HG03378 (cell line): ENCODE measurements at regions not wholly inside any gene's neighbourhood (a gene's known extent, or its start where the extent isn't known, plus 50 kb on each side); places are given as distances from the start of the nearest gene placed in this dataset.

ENCODE experiments used
- ATAC-seq: cut with Tn5 transposase; IDR thresholded peaks from one replicate; pipeline ENCODE4 v1.9.1; 2021; ENCODE audit warnings: mild to moderate bottlenecking, moderate library complexity; ENCODE audit not compliant: unreplicated experiment

DNA sequence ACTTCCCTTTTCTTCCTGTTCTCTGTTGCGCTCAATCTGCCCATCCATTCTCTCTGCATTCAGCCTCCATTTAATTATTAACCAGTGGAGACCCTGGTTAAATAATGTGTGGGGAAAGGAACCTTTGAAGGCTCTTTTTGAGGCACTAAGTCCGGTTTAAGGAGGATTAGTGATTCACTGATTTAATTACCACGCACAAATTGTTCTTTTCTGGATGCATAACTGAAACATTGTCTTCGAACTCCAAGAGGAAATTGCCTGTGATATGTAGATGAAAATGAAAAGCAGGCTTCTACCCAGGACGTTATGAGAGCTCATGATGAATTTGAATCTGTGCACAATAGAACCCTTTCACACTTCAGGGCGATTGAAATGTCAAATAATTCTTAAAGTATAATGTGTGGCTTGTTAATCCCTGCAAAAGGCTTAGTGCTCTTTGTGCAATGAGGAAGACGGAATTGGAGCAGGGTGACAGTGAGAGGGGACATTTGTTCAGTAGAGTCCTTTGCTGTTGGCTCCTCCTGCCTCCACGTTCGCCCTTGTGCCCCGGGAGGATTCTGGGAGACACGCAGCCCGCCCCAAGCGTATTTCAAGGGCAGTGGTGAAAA lies 51.1 kb upstream of the ZNF236 start:
- ATAC-seq: no peak

DNA sequence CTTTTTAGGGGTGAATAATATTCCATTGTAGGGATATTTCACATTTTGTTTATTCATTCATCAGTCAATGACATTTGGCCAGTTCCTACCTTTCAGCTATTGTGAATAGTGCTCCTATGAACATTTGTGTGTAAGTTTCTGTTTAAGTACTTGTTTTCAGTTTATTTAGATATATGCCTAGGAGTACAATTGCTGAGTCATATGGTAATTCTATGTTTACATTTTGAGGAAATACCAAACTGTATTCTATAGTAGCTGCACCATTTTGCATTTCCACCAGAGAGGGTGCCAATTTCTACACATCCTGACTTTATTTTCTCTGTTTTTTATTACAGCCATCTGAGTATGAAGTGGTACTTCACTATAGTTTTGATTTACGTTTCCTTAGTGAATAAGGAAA lies 54.4 kb upstream of the ZNF236 start:
- ATAC-seq: no peak

DNA sequence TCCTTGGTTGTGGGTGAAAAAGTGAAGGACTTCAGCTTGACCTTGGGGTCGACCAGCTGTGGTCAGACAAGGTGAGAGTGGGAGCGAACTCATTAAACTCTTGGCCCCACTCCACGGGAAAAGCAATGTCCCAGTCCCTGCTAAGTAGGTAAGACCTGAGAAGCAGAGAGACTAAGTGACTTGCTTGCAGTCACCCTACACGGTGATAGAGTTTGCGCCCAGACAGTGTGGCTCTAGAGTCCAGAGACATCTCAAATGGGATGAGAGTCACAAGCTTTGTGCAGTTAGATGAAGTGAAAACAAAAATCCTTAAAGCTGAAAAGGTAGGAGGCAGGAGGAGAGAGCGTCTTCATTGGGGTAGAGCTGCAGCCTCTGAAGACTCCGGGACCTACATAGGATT lies 55.9 kb upstream of the ZNF236 start:
- no peak for ATAC-seq

DNA sequence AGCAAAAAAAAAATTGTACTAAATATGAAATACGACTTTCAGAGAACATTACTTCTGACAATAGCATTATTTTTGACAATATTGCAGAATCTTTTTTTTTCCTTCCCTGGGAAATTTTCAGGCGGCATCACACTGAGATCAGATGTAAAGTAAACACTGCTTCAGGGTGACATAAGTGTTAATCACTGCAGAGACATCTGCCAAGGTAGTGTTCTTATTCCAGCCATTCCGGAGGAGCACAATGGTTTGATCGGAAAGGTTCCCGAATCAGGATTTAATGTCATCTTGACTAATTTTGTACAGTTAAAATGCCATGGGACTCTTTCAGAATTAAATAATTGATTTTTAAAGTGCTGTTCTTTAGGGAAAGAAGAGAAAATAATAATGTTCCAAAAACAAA lies 56.7 kb upstream of the ZNF236 start:
- no peak for ATAC-seq

DNA sequence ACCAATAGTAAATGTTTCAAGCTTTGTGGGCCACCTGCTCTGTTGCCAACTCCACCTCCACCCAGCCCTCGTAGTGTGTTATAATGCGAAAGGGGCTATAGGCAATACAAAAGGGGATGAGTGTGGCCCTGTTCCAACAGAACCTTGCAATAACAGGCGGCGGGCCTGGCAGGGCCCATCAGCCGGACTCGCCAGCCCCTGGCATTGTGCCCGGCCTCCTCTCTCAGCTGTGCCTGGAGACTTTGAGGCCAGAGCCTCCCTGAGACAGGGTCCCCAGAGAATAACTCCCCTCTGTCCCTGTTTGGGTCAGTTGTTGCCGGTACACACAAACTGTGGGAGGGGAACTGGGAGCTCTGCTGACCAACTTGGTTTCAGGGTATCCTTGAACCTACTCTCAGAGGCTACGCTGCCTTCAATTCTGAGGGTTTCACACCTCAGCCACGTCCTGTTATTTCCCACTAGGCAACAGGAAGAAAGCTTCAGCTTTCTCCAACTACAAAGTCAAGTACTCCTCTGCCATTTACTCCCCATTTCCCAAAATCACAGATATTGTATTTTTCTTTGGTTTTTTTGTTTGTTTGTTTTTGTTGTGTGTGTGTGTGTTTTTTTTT lies 58.0 kb upstream of the ZNF236 start:
- ATAC-seq: no peak

DNA sequence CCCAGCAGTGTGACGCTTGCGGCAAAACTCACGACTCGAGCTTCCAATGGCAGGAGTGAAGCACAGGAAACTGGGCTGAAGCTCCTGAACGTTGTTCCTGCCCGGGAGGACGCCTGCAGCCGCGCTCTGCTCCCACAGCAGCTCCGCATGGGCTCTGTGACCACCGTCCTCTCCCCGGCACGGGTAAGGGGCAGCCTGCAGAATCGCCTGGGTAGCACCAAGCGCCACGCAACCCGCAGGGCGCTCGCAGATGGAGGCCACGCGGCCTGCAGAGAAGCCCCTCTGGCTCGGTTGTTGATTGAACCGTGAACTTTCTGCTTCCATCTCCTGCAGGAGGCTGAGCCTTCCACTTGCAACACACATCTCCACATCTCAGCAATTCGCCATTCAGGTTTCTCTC lies 63.3 kb upstream of the ZNF236 start:
- ATAC-seq: no peak

DNA sequence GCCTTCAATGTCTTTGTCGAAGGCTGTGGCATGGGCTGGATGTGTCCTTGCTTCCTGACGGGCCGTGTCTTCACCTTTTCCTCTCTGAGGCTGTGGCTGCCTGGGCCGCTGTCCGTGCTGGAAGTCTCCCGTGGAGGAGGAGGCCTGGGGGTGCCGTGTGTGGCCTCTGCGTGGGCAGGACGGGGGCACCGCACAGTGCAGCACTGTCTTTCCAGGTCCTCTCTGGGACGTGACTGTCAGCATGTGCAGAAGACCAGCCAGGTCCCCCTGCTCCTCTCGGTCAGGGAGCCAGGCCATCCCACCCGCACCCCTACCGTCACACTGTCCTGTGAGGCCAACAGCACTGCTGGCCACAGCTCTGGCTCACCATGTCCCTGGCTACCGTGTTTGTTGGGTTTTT lies 64.4 kb upstream of the ZNF236 start:
- no peak for ATAC-seq

DNA sequence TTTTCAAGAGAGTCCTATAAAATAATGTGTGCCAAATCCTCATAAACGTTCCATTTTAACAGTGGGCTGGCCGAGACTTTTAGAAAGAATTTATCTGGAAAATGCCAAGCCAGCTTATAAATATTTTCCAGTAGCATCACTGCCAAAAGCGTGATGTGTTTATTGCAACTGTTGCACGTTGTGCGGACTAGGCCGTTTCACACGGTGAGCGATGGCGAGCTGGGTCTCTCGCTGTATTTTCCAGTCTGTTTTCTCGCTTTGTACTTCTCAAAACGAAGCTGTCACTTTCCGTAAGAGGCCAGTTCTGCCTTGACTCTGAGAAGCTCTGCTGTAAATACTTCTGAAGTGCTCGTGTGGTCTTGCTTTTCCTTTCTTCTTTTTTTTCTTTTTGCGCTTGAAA lies 65.0 kb upstream of the ZNF236 start:
- ATAC-seq: no peak

DNA sequence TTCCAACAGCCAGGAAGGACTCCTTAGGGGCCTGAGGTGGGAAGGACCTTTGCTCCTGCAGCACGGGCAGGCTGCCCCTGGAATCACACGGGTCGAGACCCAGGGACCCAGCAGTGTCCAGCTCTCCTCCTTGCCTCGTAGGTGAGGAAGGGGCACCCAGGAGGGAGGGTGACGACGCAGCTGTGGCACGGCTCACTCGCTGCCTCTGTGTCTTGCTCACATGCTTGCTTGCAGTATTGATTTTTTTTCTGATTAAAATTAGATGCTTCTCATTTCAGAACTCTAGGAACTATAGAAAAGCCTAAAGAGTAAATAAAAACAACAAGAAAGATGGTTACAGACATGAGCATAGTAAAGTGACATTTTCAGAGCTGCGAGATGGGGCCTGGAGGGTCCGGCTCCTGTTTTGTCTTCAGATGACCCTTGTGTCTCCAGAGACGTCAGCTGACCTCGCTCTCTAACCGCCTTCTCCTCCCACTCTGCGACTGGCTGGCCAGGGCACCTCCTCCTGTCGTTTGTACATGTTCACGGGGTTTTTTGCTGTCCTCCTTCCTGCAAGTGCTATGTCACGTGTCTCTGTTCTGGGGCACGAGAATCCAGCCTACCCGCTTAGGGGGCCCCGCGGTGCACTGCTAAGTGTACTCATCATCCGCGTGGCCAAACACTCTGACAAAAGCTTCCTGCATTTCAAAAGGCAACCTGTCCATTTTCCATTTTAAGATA lies 65.7 kb upstream of the ZNF236 start:
- no peak for ATAC-seq

DNA sequence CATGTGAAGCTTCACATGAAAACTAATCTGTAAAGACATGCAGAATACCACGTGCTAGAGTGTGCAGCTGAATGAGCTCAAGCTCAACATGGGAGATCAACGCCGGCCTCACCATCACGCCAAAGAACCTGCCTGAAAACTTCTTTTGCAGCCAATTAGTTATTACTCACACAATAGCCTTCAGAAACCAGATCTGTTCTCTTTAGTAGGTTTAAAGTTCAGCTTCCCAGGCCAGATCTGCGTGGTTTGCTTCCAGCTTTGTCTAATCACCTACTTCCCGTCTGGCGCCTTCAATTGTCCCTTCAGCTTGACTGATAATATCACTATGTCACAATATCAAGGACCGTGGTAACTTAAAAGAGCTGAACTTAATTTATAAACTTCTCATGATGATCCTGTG lies 68.0 kb upstream of the ZNF236 start:
- ATAC-seq: no peak

DNA sequence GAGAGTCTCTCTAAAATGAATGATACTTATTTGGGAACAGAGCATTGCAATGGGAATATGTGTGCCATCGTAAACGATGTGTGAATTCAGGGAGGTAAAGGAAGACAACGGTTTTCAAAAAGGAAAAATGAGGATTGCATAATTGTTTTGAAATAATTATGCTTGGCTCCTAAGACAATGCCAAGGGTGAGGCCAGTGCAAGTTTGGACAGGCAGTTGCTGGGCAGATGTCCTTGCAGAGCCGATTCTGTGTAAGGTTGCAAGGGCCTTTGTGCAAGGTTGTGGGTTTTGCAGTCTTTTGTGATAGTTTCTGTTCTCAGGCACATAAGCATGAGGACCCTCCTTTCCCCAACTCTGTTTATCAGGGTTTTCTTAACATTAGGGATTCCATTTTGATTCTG lies 70.0 kb upstream of the ZNF236 start:
- no peak for ATAC-seq

DNA sequence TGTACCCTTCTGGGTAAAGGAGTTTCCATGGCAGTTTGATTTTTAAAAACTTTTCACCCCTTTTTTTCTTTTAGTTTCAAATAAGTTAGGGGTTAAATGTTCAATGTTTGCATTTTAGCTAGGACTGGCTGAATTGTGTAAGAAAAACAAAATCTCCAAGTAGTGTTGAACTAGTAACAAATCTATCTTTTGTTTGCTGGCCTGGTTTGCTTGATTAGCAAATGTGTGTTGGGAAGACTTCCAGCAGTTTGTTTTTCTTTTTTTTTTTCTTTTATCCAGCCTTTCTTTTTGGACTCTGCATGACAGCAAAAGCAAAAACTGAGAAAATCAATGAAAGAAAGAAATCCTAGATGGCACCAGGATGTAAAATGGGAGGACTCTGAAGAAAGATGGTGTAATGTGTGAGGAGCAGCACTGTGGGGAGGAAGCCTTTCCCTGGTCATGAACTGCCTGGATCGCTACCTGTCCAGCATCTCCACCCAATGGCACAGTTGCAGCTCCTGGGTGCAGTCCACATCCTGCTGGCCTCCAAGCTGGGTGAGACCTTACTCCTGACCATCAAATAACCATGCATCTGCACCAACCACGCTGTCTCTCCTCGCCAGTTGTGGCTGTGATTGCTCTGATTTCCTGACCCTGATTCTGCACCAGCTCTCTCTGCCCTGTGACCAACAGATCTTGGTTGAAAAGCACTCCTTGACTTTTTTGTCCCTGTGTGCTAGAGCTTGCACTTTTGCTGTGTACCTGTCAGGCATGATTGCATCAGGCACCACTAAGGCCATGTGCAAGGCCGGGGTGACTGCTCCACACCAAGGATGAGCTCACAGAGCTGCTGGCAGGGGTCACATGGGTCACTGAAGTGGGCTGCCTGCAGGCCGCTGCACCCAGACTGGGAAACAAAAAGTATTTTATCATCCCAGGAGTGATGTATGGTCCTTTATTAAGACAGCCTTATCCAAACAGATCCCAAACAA lies 71.2 kb upstream of the ZNF236 start:
- ATAC-seq: no peak

DNA sequence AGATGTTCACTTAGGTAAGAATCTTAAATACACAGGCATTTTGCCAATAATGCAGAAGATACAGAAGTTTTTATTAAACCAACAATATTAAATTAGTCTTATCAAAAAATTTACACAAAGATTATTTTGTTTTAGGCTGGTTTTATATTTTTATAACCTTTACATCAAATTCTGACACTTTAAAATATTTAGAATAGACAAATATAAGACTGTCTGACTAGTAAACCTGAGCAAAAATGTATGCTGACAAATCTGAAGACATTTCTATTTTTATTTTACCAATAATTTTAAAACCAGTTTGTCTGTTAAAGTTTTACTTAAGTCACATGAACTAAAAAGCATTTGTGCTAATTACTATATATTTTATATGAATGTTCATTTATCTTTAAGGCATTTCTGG lies 72.1 kb upstream of the ZNF236 start:
- ATAC-seq: no peak

DNA sequence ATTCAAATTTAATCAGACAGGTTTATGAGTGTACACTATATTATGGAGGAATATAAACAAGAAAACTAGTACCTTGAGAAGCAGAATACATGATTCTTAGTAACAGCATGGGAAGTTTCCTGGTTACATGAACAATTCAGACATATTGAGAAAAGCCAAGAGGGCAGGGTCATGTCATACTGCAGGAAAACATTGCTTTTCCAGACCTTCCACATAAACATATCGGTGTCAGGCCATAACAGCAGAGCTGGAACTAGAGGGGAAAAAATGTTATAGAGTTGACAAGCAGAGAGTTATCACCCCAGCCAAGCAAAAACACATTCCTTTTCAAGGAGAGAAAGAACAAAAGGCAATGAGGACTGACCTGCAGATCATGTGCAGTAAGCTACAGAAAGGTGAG lies 74.7 kb upstream of the ZNF236 start:
- no peak for ATAC-seq

DNA sequence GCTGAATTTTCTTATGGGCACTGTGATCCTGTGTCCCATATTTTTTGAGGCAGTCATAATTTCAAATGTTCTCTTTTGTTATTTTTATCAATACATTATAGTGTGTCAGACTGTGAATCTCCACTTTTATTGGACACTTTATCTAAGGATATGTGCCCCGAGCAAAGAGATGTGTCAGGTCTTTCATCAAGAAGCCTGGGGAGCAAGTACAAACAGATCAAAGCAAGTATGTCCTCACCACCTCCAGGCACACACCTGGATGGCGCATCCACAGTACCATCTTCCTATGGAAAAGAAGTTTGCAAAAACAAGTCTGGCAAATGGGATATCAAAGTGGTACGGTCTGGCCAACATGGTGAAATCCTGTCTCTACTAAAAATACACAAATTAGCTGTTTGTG lies 81.0 kb upstream of the ZNF236 start:
- ATAC-seq: no peak

DNA sequence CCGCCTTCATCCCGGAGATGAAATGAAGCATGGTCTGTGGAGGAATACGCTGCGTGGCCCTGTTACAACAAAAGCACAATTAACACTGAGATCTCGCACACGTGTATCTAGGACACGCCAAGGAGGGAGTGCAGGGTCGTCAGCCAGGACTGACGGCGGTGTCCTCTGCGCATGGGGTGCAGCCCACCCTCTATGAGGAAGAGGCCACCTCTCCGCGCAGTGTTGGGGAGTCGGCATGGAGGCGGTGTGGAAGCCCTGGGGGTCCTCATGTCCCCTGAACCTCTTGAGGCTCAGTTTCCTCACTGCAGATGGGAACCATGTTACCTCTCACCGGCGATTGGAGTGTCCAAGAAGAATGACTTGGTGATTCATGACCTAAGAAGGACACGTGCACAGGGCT lies 86.0 kb upstream of the ZNF236 start:
- no peak for ATAC-seq

DNA sequence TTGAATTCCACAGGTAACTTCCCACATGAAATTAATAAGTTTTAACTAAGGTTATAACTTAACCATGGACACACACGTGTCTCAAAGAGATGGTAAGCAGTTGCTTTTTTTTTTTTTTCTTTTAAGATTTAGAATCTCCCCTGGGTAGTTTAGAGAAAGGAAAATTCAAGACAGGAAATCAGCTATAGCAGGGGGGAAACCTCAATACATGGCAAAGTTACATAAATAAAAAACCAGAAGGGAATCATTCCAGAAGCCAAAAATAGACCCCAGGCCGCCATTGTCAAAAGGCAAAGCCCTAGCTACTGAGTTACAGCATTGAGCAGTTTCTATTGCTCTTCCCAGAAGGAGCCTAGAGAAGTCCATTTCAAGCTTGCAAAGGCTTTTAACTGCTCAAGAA lies 91.5 kb upstream of the ZNF236 start:
- ATAC-seq: no peak

DNA sequence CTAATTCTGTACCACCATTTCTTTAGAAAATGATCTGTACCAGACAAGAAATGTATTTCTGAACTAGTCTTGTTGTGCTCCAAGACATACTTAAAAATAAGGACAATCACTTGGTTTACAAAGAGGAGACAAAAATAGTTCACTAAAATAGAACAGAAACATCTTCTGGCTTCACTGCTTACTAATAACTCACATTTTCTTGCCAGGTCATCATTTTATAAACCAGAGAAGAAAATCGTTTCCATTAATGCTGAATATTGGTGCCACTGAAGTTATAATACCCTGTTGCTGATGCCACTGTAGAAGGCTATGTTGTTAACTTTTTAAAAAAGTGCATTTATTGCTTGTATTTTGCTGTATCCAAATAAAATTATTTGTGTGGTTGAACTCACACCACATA lies 94.8 kb upstream of the ZNF236 start:
- ATAC-seq: no peak

DNA sequence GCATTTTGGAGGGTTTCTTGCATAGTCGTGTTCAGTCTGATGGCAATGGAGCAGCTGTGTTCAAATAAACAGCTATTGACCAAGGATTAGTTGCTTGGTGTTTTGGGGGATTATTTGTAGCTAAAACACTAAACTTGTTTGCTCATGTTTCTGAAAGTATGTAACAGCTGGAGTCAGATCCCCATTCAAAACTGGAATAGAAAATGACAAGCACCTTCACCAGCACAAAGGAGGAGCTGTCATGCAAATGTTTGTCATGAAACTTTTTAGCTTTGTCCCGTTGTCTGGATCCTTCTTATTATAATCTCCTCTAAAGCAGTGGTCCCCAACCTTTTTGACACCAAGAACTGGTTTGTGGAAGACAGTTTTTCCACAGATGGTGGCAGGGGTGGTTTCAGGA lies 96.9 kb upstream of the ZNF236 start:
- ATAC-seq: no peak

DNA sequence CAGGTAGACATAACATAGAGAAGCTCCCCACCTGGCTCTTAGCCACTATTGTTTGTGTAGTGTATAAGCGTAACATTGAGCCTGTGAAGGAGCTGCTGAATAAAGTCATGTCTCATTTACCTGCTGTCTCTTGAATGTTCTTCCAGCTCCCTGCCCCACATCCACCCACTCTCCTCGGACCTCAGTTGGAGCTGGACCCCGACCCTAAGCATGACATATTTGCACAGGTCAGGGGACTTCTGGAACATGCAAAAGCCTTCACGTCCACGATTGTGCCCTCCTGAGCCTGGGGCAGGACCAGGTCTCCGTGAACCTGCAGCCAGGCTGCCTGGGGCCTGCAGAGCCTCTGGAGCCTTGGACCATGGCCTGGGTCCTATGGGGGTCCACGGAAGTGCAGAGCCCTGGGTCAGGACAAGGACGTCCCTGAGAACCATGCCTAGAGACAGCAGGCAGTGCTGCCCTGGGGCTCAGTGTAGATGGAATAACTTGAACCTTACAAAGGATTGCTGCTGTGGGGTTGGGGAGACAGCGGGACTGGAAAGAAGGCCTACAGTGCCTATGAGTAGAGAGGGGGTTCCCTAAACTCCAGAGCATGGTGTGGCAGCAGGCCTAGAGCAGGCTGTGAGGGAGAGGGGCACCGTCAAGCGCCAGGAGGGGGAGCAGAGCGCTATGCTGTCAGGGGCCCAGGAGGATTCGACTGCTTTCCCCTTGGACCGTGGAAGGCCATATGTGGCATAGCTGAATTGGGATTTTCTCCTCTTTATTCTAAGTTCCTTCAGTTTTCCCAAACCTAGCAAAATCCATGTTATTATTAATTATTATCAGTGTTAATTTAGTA lies 99.9 kb upstream of the ZNF236 start:
- ATAC-seq: no peak
